ENCODE measurements at regions not wholly inside any gene's neighbourhood (a gene's known extent, or its start where the extent isn't known, plus 50 kb on each side); places are given as distances from the start of the nearest gene placed in this dataset.

GRCh38 chr3:90092994-90093393, 985.6 kb downstream of the EPHA3 start:
- TF ChIP-seq EP300 (IDR thresholded peaks at IDR 0.05) = no peak
- peak in 3 of 4 experiments; percentile 18 to 52 (median 25) for TF ChIP-seq CTCF (IDR thresholded peaks at IDR 0.05)

All from gastroesophageal sphincter (tissue), 3 donors.